Glomerular endothelial cell (primary cell): ENCODE measurements at regions not wholly inside any gene's neighbourhood (a gene's known extent, or its start where the extent isn't known, plus 50 kb on each side); places are given as distances from the start of the nearest gene placed in this dataset.

ENCODE experiments used
- DNase-seq: peaks from one replicate; pipeline ENCODE4 v3.0.0-alpha.2; 2011; ENCODE audit warnings: low read depth, low spot score; ENCODE audit errors: extremely low read depth

DNA sequence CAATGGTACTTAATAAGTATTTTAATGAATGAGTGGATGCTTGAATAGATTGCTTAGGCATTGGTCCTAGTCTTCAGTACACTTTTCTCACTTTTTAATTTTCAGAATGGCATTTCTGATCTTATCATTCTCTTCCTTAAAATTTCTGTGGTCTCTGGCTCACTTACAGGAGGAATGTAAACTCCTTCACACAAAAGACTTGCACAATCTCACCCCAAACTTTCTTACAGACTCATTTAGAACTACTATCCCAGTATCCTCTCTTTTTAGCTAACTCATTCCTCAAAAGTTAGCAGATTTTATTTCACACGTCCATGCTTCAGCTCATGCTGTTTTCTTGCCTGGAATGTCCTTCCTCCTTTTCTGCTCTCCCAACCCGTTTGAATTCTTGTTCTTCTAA lies 350.1 kb downstream of the GRXCR1 start:
- no peak for DNase-seq

- no peak for DNase-seq
Observed at GRCh38 chr4:43243433-43244116, 351.1 kb downstream of the GRXCR1 start.

DNA sequence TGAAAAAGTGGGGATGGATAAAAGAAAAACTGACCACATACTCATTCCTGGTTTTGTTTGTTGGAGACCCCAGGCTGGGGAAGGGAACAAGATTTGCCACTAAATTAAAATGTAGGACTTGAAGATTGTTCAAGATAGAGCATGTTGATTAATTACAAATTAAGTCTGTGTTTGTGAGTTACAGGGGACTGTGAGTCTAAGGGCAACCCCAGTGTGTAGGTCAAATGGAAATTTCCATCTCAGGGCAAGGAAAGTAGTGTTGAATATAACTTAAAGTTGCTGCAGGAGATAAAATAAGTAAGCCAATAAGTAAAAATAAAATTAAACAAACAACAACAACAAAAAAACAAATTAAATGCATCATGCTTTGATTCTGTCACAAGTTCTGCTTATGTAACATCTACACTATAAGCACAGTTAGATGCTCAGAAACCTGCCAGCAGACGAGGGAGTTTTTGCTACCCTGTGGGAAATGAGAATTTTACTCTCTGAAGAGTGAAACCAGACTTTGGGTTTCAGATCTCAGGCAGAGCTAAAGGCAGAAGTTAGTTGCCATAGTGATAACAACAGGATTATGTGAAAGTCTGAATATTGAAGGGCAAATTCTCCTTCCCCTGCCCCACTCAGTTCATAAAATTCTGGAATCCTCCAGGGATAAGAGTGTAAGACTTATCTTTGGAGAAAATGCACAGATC lies 352.3 kb downstream of the GRXCR1 start:
- no peak for DNase-seq

DNA sequence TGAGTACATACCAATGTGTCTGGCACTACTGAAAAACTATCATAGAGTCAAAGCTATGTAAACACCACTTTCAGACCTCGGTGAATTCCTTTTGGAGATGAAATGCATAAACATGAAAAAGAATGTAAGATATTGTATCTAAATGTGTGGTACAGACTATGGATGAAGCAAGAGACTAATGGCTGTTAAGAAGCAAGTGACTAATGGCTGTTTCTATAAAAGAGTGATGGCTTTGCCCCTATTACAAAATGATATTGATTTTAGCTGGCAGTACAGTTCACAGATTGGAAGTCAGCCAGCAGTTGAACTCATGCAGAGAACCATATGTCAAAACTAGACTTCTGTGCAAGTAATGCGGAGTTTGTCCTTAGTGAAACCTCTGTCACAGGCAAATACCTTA lies 359.3 kb downstream of the GRXCR1 start:
- DNase-seq: no peak

GRCh38 chr4:43253541-43253940 lies 361.0 kb downstream of the GRXCR1 start:
- no peak for DNase-seq

GRCh38 chr4:43264730-43265129 lies 372.2 kb downstream of the GRXCR1 start:
- no peak for DNase-seq

DNA sequence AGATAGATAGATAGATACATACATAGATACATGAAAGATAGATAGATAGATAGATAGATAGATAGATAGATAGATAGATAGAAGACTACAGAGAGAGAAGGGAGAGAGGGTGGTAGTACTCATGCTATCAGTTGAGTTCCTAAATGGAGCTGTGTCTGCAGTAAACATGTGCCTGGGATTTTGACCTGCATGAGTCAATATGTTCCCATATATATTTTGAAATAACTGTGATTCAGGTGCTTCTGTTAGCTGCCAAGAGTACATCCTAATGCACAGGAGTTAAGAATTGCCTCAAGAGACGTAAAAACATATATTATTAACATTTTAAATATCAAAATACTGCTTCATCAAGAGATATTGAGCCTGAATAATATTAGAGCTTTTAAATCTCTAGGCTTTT lies 379.4 kb downstream of the GRXCR1 start:
- no peak for DNase-seq

DNA sequence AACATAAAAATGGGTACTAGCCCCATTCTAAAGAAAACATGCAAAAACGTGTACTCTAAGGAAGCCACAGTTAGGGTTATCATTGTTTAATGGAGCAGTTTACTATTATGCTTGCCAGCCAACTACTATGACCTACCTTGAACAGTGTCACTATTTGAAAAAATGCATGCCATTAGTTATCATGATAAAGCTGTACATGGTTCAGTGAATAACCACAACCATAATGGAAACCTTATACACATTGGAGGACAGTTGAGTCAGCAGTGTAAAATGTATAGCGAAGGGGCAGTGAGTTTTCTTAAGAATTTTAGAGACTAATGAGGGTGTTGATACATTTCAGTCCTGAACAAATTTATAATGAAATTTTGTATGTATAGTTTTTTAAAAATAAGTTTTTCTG lies 381.9 kb downstream of the GRXCR1 start:
- DNase-seq: no peak

GRCh38 chr4:43275779-43276178 lies 383.3 kb downstream of the GRXCR1 start:
- DNase-seq: no peak

DNA sequence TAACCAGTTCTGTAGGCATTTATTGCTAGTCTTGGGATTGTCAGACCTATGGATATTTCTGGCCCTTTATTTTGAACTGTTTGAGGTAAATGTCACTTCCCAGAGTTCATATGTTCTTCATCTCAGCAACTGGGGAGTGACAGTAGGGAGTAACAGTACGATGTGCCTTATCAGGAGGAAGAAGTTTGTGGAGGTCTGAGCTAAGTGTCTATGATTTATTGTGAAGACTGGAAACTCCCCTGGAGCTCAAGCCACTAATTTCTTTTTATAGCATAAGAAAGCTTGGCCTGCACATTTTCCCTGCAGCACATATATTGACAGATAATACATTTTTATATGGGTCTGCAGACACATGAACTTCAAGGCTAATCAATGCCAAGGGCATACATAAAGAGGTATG lies 383.8 kb downstream of the GRXCR1 start:
- no peak for DNase-seq

GRCh38 chr4:43277003-43277402 lies 384.5 kb downstream of the GRXCR1 start:
- no peak for DNase-seq

GRCh38 chr4:43282534-43282933 lies 390.0 kb downstream of the GRXCR1 start:
- DNase-seq: no peak

DNA sequence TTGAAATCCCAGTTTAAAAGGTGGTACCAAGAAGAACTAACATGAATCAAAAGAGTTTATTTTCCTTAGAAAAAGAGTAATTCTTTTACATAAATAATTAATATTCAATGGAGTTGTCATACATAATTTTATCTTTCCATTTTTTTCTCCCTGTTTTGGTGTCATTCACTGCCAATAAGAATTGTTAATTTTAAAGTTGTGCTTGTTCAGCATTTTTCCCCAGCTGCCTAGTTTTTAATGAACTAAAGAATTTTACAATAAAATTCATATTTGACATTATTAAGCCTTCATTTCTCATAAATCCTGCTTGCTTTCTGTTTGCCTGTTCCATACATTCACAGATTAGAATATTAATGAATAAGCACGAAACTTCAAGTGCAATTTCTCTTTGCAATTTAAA lies 393.6 kb downstream of the GRXCR1 start:
- no peak for DNase-seq

DNA sequence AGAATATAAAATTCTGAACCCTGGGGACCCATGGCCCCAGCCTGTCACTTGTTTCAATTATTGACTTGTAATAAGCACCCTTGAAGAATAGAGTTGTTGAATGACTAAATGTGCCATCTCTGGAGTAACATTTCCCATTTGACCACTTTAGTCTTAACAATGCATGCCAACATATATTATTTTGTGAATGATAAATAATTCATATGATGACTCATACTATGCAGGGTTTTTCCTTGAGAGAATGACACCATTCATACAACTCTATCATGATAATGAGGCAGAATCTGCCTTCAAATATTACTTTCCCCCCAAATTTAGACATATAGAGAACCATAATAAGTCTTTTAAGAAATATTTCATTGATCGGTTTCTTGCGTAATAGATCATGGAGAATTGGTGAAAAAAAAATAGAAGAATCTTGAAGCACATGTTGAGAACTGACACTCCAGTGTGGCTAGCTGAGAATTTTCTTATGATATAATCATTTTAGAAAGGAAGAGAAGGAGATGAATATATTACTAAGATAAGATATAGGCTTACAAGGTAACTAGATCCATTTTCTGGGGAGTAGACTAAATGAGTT lies 404.5 kb downstream of the GRXCR1 start:
- no peak for DNase-seq

DNA sequence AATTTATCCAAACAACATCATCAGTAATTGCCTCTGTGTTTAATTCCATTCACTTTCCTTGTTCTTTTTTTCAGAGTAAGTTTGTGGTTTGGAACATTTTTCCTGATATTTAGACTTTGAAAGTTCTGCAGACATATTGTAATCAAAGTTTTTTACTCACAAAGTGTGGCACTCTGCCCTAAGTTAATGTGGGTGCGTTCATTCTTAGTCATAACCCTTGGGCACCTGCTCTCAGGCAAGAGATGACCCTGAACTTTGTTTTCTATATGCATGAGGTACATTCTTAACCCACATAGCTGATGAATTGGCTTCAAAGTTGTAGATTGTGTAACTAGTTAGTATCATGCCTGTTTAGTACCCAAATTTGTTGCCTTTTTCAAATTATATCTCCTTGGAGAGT lies 424.3 kb downstream of the GRXCR1 start:
- no peak for DNase-seq

- no peak for DNase-seq
Observed at GRCh38 chr4:43325220-43325967, 432.9 kb downstream of the GRXCR1 start.

DNA sequence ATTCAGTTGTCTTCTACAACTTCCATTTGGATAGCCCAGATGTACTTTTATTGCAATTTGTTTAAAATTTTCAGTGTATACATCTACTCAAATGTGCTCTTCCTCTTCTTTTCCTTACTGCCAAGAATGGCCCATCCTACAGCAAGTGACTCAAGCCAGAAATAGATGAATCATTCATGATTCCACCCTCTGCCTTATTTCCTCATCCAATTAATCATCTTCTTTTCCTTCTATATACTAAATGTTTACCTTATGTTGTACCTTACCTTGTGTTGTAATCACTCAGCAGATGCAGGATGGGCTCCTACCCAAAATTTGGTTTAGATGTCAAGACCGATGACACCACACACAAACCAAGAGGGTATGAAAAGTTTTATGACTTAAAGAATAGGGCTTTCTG lies 437.8 kb downstream of the GRXCR1 start:
- DNase-seq: no peak

GRCh38 chr4:43331226-43332051 lies 438.9 kb downstream of the GRXCR1 start:
- DNase-seq: no peak

DNA sequence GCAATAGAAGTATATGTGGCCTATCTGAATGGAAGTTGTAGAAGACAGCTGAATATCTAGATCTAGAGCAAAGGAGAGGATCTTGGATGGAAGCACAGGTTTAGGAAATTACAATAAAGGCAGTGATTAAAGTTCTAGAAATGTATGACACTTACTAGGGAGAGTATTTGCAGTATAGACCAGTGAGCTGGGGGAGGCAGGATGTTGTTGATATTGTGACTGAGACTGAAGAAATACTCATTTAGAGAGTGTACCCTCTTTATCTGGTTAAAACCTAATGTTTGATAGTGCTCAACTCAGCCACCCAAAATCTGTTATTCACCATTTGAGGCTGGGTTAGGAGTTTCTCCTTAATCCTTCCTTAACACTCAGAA lies 439.5 kb downstream of the GRXCR1 start:
- no peak for DNase-seq

DNA sequence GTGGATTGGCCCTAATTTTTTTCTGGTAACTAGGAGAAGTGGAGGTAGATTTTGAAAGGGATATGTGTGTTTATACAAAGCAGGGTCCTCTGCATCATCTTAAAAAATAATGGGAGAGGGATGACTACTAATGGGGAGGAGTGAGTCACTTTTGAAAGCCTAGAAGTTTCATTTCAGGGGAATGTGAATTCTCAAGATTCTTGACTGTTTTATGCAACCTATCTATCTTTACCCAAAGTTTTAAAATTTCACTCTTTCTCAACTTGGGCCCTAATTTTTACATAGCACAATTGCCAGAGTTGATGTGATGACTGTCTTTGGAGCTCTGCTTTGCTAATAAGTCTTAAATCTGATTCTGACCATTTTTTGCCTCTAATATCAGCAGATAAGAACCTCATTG lies 445.2 kb downstream of the GRXCR1 start:
- no peak for DNase-seq

GRCh38 chr4:43339435-43339834 lies 446.9 kb downstream of the GRXCR1 start:
- no peak for DNase-seq
